ENCODE measurements at regions not wholly inside any gene's neighbourhood (a gene's known extent, or its start where the extent isn't known, plus 50 kb on each side); places are given as distances from the start of the nearest gene placed in this dataset.
"Not testable (repeated sequence)": the region's sequence is repeated elsewhere in the genome, so short reads cannot be mapped to it uniquely, and the experiment has no call there.

DNA sequence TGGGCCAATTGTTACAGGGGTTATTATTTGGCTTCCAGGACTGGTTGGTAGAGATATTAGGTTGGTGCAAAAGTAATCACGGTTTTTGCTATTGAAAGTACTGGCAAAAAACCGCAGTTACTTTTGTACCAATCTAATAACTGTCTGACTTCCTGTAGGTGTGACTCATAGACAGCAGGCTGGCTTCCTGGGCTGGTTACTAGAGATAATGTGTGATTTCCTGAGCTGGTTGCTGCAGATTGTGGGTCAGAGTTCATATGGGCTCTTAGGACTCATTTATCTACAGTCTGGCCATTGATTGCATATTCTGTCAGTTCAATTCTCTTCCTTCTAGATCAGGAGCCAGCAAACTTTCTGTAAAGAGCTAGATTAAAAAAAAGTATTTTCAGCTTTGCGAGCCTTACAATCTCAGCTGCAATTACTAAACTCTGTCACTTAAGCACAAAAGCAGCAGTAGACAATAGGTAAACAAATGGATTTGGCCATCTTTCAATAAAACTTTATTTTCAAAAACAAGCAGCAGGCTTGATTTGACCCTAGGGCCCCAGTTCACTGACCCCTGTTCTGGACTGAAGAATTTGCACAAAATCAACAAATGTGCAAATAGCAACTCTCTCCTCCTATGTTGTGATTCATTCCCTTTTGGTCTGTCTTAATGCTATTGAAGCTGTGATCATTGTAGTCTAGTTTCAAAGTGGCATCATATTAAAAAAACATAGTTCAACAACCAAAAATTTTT is 50.8 kb upstream of the BOD1L1 start:
- no peak for DNase-seq
- intact Hi-C loops (cut with DNase I), result no loop called here

GRCh38 chr4:13681570-13681969 is 54.0 kb upstream of the BOD1L1 start:
- DNase-seq, result no peak
- intact Hi-C loops (cut with DNase I), result no loop called here

- intact Hi-C loops (cut with DNase I), result no loop called here
- no peak for DNase-seq
Measured at GRCh38 chr4:13694256-13694655, 66.7 kb upstream of the BOD1L1 start.

GRCh38 chr4:13698296-13698695 is 70.8 kb upstream of the BOD1L1 start:
- DNase-seq, result no peak
- intact Hi-C loops (cut with DNase I), result no loop called here

DNA sequence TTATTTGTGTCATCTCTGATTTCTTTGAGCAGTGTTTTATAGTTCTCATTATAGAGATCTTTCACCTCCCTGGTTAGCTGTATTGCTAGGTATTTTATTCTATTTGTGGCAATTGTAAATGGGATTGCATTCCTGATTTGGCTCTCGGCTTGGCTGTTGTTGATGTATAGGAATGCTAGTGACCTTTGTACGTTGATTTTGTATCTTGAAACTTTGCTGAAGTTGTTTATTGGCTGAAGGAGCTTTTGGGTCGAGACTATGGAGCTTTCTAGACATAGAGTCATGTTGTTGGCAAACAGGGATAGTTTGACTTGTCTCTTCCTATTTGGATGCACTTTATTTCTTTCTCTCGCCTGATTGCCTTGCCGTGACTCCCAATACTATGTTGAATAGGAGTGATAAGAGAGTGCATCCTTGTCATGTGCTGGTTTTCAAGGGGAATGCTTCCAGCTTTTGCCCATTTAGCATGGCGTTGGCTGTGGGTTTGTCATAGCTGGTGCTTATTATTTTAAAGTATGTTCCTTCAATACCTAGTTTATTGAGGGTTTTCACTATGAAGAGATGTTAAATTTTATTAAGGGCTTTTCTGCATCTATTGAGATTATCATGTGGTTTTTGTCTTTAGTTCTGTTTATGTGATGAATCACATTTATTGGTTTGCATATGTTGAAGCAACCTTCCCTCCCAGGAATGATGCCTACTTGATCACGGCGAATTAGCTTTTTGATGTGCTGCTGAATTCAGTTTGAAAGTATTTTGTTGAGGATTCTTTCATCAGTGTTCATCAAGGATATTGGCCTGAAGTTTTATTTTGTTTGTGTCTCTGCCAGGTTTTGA is 72.7 kb upstream of the BOD1L1 start:
- DNase-seq, result no peak
- intact Hi-C loops (cut with DNase I), result no loop called here

DNA sequence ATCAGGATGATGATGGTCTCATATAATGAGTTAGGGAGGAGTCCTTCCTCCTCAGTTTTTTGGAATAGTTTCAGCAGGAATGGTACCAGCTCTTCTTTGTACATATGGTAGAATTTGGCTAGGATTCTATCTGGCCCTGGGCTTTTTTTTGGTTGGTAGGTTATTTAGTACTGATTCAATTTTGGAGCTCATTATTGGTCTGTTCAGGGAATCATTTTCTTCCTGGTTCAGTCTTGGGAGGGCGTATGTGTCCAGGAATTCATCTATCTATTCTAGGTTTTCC is 73.3 kb upstream of the BOD1L1 start:
- DNase-seq; intact Hi-C loops (cut with DNase I): not testable (repeated sequence)

GRCh38 chr4:13701937-13702446 is 74.5 kb upstream of the BOD1L1 start:
- no peak for DNase-seq
- intact Hi-C loops (cut with DNase I), result no loop called here

DNA sequence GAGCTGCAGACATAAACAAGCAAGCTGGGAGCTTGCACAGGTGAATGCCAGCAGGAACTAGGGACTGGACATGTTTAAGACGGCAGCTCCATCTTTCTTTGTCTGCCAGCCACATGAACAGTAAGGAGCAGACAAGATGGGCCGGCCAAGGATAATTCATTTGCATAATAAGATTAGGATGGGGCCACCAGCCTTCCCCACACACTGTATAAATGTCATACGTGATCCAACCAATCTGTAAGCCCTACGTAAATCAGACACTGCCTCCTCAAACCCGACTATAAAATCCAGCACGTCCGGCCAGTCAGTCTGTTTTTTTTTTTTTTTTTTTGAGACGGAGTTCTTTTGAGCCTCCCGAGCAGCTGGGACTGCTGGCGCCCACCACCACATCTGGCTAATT is 75.6 kb upstream of the BOD1L1 start:
- DNase-seq, result no peak
- intact Hi-C loops (cut with DNase I), result no loop called here

DNA sequence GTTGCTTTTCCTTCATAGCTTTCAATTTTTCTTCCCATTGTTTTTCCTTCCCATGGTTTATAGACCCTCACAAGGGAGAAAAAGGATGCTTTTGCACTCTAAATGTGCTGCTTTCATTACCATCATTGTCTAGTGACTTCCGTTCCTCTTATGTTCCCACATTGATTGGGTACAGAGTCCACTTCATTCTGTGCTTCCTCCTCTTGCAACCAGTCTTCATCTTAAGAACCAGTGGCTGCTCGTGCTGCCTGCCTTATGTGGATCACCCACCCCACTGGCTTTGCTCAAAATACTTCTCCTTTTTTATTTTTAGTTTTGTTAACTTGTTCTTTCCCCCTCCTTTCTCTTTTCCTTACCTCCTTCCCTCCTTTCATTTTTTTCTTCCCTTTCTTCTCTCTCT is 76.5 kb upstream of the BOD1L1 start:
- intact Hi-C loops (cut with DNase I), result no loop called here
- DNase-seq, result no peak

DNA sequence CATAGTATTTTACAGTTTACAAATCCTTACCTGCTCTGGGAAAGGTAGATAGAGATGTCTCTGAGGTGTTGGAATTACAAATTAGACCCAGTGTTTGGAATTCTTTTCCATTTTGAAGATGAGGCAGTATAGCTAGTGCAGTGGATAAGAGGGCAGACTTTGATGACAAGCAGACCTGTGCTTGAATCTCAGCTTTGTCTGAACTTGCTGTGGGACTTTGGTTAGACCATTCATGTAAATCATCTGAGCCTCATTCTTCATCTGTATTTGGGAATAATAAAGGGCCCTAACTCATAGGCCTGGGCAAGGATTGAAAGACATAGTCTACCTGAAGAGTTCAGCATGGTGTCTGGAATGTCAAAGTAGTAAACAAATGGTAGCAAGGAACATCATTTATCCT is 77.2 kb upstream of the BOD1L1 start:
- no peak for DNase-seq
- intact Hi-C loops (cut with DNase I), result no loop called here

- intact Hi-C loops (cut with DNase I), result no loop called here
- no peak for DNase-seq
Measured at GRCh38 chr4:13705521-13706041, 78.1 kb upstream of the BOD1L1 start.

GRCh38 chr4:13706120-13706519 is 78.6 kb upstream of the BOD1L1 start:
- DNase-seq, result no peak
- intact Hi-C loops (cut with DNase I), result no loop called here

- DNase-seq, result no peak
- intact Hi-C loops (cut with DNase I), result no loop called here
Measured at GRCh38 chr4:13706716-13707115, 79.2 kb upstream of the BOD1L1 start.

- DNase-seq, result peak in 1 of 10 donors; percentile 75
- intact Hi-C loops (cut with DNase I), result no loop called here
Measured at GRCh38 chr4:13710246-13710885, 82.8 kb upstream of the BOD1L1 start.

DNA sequence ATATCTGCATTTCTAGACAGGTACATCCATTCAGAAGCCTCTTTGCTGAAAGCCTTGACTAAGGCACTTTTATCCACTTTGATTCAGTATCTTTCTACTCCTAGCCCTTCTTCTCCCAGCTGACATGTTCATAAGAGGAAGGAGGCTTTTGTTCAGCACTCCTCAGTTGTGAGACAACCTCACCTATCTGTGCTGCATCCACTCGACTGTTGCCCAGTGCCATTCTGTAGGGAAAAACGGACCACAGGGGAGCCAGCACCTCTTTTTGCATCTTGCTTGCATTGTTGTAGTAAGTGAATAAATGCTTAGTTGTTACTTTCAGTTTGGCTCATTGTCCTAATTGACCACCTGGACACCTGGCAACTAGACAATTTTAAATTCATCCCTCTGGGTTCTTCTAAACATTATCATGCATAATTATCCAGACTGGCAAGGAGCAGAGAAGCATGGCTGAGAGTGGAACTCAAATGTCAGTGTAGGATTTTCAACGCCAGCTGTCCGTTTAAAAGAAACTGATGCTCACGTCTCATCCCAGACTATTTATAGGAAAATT is 83.8 kb upstream of the BOD1L1 start:
- intact Hi-C loops (cut with DNase I), result no loop called here
- DNase-seq, result no peak

DNA sequence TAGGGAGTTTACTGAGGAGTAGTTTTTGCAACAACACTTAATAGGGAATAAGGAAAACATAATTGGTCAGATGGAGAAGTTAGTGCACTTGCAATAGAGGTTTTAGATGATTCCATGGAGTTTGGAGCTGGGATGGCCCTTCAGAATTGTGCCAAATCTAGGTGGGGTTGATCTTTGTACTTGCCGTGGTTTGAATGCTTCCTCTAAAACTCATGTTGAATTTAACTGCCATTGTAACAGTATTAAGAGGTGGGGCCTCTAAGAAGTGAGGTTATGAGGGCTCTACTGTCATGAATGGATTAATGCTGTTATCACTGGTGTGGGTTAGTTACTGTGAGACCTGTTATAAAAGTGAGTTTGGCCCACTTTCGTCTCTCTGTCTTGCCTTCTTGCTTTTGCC is 94.4 kb upstream of the BOD1L1 start:
- DNase-seq, result no peak
- intact Hi-C loops (cut with DNase I), result no loop called here

DNA sequence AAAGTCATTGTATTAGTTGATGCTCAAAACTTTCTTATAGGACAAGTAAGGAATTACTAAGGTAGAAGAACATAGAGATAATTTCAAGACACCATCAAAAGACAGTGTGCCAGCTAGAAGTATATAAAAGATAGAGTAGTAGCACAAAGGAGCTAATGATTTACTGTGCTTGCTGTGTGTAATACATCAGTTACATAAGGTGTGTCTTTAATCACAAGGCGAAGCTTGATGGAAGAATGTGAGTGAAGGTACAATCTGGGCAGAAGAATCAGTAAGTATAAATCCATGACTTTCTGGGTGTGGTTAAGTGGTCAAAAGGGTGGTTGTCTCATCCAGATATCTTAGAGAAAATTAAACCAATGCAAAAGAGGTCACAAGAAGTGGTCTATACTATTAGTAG is 95.1 kb upstream of the BOD1L1 start:
- intact Hi-C loops (cut with DNase I), result no loop called here
- DNase-seq, result no peak

GRCh38 chr4:13728761-13729160 is 101.2 kb upstream of the BOD1L1 start:
- peak in 2 of 10 donors; percentile 4 to 10 for DNase-seq
- intact Hi-C loops (cut with DNase I), result no loop called here

DNA sequence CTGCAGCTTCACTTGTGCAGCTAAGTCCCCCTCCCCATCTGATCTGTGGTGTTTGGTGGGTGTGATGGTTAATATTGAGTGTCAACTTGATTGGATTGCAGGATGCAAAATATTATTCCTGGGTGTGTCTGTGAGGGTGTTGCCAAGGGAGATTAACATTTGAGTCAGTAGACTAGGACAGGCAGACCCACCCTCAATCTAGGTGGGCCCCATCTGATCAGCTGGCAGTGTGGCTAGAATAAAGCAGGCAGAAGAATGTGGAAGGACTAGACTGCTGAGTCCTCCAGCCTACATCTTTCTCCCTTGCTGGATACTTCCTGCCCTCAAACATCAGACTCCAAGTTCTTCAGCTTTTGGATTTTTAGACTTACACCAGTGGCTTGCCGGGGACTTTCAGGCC is 103.5 kb upstream of the BOD1L1 start:
- intact Hi-C loops (cut with DNase I), result no loop called here
- DNase-seq, result no peak

DNA sequence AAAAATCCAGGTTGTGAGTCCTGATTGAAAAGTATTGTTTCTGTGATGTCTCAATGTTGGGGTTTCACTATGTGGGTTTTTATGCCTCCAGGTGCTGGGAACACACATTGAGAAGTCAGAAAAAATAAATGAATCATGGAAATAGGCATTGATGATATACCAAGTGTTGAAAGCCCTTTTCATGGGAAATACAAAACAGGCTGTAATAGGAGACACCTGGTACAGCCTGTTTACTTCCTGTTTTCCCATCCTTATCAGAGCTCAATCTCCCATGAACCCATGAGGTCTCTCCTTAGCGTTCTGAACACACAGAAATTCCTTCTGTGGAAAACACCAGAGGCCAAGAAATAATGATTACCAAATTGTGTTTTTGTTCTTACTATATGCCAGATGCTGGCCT is 106.3 kb upstream of the BOD1L1 start:
- no peak for DNase-seq
- intact Hi-C loops (cut with DNase I), result no loop called here

DNA sequence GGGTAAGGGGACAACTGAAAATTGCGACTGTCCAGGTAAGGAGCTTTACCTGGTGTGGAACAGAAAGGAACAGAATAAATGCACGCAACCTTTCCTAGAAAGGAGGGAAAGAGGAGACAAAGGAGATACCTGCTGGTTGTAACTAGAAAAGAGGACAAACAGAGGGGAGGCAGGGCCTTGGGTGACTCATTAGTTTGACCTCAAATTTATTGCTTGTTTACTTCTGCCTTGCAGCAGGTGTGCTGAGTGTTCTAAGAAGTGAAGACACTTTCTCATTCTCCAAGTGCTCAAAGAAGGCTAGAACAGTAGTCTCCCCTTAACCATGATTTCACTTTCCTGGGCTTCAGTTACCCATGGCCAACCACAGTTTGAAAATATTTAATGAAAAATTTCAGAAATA is 123.1 kb upstream of the BOD1L1 start:
- DNase-seq, result no peak
- intact Hi-C loops (cut with DNase I), result no loop called here
